GM12873 (cell line): ENCODE measurements at regions not wholly inside any gene's neighbourhood (a gene's known extent, or its start where the extent isn't known, plus 50 kb on each side); places are given as distances from the start of the nearest gene placed in this dataset.

Experiments used
- TF ChIP-seq, protein P1 (sequence below): IDR thresholded peaks from 2 replicates; pipeline ENCODE4 v1.5.1; 2012; ENCODE audit warnings: low read depth, mild to moderate bottlenecking, moderate library complexity, low read length, control low read depth; ENCODE audit not compliant: insufficient read depth; ENCODE audit errors: missing control alignments

DNA sequence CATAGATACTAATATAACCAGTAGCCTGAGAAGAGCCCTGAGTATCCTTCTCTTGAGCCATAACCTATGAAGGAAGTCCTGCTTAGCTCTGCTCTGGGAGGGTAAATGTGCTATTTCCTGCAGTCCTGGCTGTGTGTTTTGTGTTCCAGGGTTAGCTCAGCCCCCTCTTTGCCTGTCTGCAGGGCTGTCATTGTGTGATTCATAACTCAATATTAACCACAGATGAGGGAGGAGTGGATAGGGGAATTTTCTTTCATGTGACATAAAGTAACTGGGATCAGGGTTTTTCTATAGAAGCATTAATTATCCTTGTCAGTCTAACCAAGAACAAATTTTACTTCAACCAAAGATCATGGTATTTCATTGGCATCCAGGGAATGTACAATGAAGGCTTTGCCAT lies 183.3 kb upstream of the ZBTB20 start:
- TF ChIP-seq, protein P1, sequence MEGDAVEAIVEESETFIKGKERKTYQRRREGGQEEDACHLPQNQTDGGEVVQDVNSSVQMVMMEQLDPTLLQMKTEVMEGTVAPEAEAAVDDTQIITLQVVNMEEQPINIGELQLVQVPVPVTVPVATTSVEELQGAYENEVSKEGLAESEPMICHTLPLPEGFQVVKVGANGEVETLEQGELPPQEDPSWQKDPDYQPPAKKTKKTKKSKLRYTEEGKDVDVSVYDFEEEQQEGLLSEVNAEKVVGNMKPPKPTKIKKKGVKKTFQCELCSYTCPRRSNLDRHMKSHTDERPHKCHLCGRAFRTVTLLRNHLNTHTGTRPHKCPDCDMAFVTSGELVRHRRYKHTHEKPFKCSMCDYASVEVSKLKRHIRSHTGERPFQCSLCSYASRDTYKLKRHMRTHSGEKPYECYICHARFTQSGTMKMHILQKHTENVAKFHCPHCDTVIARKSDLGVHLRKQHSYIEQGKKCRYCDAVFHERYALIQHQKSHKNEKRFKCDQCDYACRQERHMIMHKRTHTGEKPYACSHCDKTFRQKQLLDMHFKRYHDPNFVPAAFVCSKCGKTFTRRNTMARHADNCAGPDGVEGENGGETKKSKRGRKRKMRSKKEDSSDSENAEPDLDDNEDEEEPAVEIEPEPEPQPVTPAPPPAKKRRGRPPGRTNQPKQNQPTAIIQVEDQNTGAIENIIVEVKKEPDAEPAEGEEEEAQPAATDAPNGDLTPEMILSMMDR, result no peak

GRCh38 chr3:115332998-115333397 lies 185.9 kb upstream of the ZBTB20 start:
- TF ChIP-seq, protein P1, result no peak

- TF ChIP-seq, protein P1, result no peak
Measured at GRCh38 chr3:115336836-115337235, 189.7 kb upstream of the ZBTB20 start.

- TF ChIP-seq, protein P1, result no peak
Measured at GRCh38 chr3:115340586-115340985, 193.5 kb upstream of the ZBTB20 start.

- TF ChIP-seq, protein P1, result no peak
Measured at GRCh38 chr3:115341208-115341607, 194.1 kb upstream of the ZBTB20 start.

- TF ChIP-seq, protein P1, result no peak
Measured at GRCh38 chr3:115347737-115348136, 200.6 kb upstream of the ZBTB20 start.

DNA sequence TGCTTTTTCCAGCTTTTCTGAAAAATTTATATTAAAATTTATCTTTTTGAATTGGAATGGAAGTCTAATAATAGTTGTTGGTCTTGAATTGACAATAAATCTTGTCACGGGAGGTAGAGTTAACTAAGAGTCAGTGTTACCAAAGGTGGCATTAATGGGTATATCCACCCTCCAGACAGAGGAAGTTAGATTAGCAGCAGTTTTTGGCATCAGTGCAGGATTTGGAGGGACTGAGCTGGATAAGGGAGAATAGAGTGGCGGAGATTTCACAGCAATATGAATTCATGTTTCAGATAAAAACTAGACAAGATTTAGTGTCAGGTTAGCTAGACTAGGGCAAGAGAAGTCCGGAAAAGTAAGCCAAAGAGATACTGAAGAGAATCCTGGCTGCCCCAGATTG lies 201.3 kb upstream of the ZBTB20 start:
- TF ChIP-seq, protein P1, result no peak
